GM08714 (cell line): ENCODE measurements at regions not wholly inside any gene's neighbourhood (a gene's known extent, or its start where the extent isn't known, plus 50 kb on each side); places are given as distances from the start of the nearest gene placed in this dataset.

Source experiments
- H3K4me3 ChIP-seq: fragments of 200-500 bp; sonication (Bioruptor generic); 2 replicates; pipeline ENCODE4 v1.5.1; 2014; ENCODE audit warnings: mild to moderate bottlenecking, low read length, inconsistent platforms
- ZNF274 ChIP-seq: IDR thresholded peaks from 2 replicates; pipeline ENCODE4 v1.6.1; 2012; ENCODE audit warnings: mild to moderate bottlenecking, low read depth, low read length

- no peak overlapping the region; the same call in 1 of the 2 replicates for H3K4me3 ChIP-seq
- no peak for TF ChIP-seq ZNF274
Observed at GRCh38 chr16:73233329-73233765, 185.4 kb upstream of the ZFHX3 start.

- no peak for TF ChIP-seq ZNF274
- peak overlapping the region; percentile 50 for H3K4me3 ChIP-seq
Observed at GRCh38 chr16:73232555-73233328, 184.8 kb upstream of the ZFHX3 start.

GRCh38 chr16:73231944-73232554 lies 184.1 kb upstream of the ZFHX3 start:
- peak overlapping the region; percentile 50; the same call in 1 of the 2 replicates for H3K4me3 ChIP-seq
- TF ChIP-seq ZNF274 = no peak

GRCh38 chr16:73231379-73231778 lies 183.5 kb upstream of the ZFHX3 start:
- H3K4me3 ChIP-seq = no peak overlapping the region
- TF ChIP-seq ZNF274 = no peak

- no peak overlapping the region for H3K4me3 ChIP-seq
- TF ChIP-seq ZNF274 = no peak
Observed at GRCh38 chr16:73230651-73231050, 182.7 kb upstream of the ZFHX3 start.

- no peak overlapping the region for H3K4me3 ChIP-seq
- no peak for TF ChIP-seq ZNF274
Observed at GRCh38 chr16:73228649-73229048, 180.7 kb upstream of the ZFHX3 start.

- TF ChIP-seq ZNF274 = no peak
- H3K4me3 ChIP-seq = no peak overlapping the region
Observed at GRCh38 chr16:73226675-73227074, 178.7 kb upstream of the ZFHX3 start.

GRCh38 chr16:73225983-73226382 lies 178.1 kb upstream of the ZFHX3 start:
- TF ChIP-seq ZNF274 = no peak
- no peak overlapping the region for H3K4me3 ChIP-seq

GRCh38 chr16:73220836-73221235 lies 172.9 kb upstream of the ZFHX3 start:
- TF ChIP-seq ZNF274 = no peak
- H3K4me3 ChIP-seq = no peak overlapping the region

GRCh38 chr16:73219176-73219575 lies 171.2 kb upstream of the ZFHX3 start:
- no peak overlapping the region for H3K4me3 ChIP-seq
- TF ChIP-seq ZNF274 = no peak

- TF ChIP-seq ZNF274 = no peak
- no peak overlapping the region for H3K4me3 ChIP-seq
Observed at GRCh38 chr16:73217654-73218053, 169.7 kb upstream of the ZFHX3 start.

GRCh38 chr16:73216932-73217331 lies 169.0 kb upstream of the ZFHX3 start:
- no peak overlapping the region for H3K4me3 ChIP-seq
- no peak for TF ChIP-seq ZNF274

- no peak overlapping the region for H3K4me3 ChIP-seq
- no peak for TF ChIP-seq ZNF274
Observed at GRCh38 chr16:73215678-73216377, 167.9 kb upstream of the ZFHX3 start.

GRCh38 chr16:73214825-73215677 lies 167.1 kb upstream of the ZFHX3 start:
- no peak overlapping the region for H3K4me3 ChIP-seq
- TF ChIP-seq ZNF274 = no peak
